ENCODE measurements at regions not wholly inside any gene's neighbourhood (a gene's known extent, or its start where the extent isn't known, plus 50 kb on each side); places are given as distances from the start of the nearest gene placed in this dataset.

GRCh38 chr10:43855667-43856210 lies 207.1 kb upstream of the ZNF32 start:
- TF ChIP-seq CTCF (IDR thresholded peaks at IDR 0.05; ENCODE audit: low read depth, low read length): no peak
- DNase-seq (ENCODE audit: extremely low read depth, low read depth): no peak

- no peak for TF ChIP-seq CTCF (IDR thresholded peaks at IDR 0.05; ENCODE audit: low read depth, low read length)
- DNase-seq (ENCODE audit: extremely low read depth, low read depth): no peak
These were observed 205.3 kb upstream of the ZNF32 start for GRCh38 chr10:43854007-43854406.

- DNase-seq (ENCODE audit: extremely low read depth, low read depth): no peak
- TF ChIP-seq CTCF (IDR thresholded peaks at IDR 0.05; ENCODE audit: low read depth, low read length): no peak
These were observed 204.7 kb upstream of the ZNF32 start for GRCh38 chr10:43853369-43853768.

- no peak for TF ChIP-seq CTCF (IDR thresholded peaks at IDR 0.05; ENCODE audit: low read depth, low read length)
- DNase-seq (ENCODE audit: extremely low read depth, low read depth): no peak
These were observed 204.0 kb upstream of the ZNF32 start for GRCh38 chr10:43852644-43853214.

- no peak for TF ChIP-seq CTCF (IDR thresholded peaks at IDR 0.05; ENCODE audit: low read depth, low read length)
- no peak for DNase-seq (ENCODE audit: extremely low read depth, low read depth)
These were observed 203.5 kb upstream of the ZNF32 start for GRCh38 chr10:43852149-43852548.

- TF ChIP-seq CTCF (IDR thresholded peaks at IDR 0.05; ENCODE audit: low read depth, low read length): no peak
- DNase-seq (ENCODE audit: extremely low read depth, low read depth): no peak
These were observed 202.3 kb upstream of the ZNF32 start for GRCh38 chr10:43851030-43851429.

- DNase-seq (ENCODE audit: extremely low read depth, low read depth): no peak
- no peak for TF ChIP-seq CTCF (IDR thresholded peaks at IDR 0.05; ENCODE audit: low read depth, low read length)
These were observed 200.9 kb upstream of the ZNF32 start for GRCh38 chr10:43849551-43849950.
